Activated CD8-positive, alpha-beta memory T cell treated with anti-CD3 and anti-CD28 coated beads, Interleukin-2, amount 50 U/mL, for 24 hours (primary cell): ENCODE measurements at regions not wholly inside any gene's neighbourhood (a gene's known extent, or its start where the extent isn't known, plus 50 kb on each side); places are given as distances from the start of the nearest gene placed in this dataset.
"Not testable (repeated sequence)": the region's sequence is repeated elsewhere in the genome, so short reads cannot be mapped to it uniquely, and the experiment has no call there.

Experiments used
- DNase-seq: peaks from one replicate; pipeline ENCODE4 v3.0.0-alpha.2; 2020; ENCODE audit errors: extremely low read depth

DNA sequence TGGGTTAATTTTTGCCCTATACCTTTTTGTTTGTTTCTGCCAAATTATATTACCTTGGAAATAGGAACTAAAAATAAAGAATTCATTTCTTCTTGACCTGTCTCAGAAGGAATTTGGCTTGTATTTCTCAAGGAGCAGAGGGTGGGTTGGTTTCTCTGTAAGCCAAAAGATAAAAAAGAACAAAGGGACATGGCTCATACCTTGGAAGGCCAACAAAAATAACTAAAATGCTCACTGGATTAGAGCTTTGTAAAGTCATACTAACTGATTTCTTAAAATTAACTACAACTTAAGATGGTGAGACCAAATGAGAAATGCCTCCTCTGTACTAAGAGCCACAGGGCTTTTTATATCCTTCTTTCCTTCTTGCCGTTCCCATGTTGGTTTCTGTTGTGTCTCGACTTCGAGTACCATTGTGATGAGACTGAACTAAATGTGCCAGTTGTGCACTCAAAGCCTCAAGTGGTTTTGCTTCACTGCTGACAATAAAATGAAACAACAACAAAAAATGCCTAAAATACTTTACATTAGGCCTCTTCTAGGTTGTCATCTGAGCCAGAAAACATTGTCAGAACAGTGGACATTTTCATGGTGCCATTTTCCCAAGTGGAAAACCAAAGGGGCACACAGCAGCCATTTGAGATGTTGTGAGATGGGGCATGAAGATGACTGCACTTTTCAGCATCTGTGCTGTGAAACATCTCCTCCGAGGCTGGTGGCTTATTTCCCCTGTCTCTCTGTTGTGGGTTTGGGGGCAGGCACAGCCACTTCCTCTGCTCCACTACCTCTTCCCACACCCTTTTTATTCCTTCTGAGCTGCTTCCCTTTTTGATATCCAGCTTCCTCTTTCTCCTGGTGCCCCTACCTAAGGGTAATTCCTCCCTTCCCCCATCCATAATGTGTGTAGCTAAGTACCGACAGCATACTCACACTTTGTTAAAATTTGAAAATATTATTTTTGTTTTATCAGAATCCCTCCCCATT is 51.8 kb upstream of the AGR3 start:
- no peak for DNase-seq

DNA sequence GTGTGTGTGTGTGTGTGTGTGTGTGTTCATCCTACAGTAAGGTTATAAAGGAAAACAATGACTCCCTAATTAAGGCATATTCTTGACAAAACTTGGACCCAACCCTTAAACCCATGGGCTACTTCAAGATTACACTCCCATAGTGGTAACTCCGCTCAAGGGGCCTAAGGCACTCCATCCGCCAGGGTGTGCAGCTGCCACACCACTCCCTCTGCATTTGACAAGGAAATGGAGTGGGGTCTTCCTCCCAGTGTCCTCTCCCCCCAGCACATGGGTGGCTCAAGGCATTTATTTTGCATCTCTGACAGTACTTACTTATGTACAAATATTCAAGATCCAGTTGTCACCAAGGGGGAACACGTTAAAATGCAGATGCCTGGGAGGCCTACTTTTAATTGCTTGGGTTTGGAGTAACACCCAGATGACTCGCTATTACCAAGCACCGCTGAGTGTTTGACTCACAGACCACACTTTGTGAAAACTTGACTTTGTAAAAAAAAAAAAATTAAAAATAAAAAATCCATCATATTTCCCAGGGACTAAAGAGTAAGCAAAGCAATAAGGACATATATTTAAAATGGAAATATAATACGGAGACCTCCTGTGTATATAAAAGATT is 53.0 kb upstream of the AGR3 start:
- no peak for DNase-seq

DNA sequence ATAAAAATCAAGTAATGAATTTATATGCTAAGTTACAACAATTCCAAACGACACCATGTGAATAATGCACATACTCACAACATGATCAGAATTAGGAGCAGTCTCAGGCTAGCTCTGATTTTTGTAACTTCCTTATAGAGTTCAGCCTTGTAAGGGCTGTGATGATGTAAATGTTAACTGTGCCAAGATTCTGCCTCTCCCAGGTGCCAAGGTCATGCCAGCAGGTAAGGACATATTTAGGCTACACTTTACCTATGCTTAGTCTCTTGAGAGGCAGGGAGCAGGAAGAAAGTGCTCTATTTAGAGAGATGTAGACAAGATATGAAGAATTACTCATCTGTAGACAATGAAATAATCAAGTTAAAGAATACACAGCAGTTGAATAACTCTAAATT is 53.6 kb upstream of the AGR3 start:
- no peak for DNase-seq

DNA sequence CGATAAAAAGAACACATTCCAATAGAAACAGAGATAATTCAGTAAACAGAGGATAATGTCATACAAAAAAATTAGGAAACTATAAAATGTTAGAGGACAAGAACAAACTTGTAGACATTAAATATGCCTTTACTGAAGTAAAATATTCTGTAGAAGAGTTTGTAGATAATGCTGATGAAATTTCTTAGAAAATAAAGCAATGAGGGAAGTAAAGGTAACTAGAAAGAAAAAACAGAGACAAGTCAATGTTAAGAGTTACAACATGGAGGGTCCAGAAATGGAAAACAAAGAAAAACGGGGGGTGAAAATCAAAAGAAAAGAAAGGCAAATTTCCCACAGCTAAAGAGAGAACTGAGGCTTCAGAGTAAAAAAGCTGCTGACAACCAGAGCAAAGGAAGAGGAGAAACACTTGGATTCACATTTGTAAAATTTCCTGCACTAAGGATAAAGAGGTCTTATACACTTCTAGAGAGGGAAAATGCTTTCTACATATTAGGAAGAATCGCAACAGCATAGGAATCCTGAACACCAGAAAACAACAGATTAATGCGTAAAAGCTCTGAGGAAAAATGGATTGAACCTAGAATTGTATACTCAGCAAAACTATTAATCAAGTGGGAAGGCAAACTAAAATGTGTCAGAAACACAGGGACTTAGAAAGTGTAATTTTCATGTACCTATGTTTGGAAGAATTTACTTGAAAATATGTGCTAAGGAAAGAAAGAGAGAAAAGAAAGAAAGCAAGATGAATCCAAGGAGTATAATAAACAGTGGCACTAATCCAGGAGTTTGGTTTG is 55.0 kb upstream of the AGR3 start:
- DNase-seq, result no peak

DNA sequence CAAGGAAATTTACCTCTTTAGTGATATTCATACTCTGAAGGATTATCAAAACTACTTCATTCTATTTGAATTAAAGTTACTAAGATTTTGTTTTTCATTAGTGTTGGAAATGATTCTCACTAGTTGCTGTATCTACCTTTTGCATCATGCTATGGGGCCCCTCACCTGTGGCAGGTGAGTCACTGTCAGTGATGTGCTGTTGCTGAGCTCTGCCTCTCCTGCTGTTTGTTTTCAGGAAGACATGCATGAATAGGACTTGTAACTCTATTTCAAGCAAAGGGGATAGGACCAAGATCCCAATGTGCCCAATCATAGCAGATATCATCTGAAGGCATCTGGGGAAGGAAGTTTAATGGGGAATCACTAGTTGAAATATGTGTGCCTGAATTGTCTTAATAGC is 57.4 kb upstream of the AGR3 start:
- no peak for DNase-seq

DNA sequence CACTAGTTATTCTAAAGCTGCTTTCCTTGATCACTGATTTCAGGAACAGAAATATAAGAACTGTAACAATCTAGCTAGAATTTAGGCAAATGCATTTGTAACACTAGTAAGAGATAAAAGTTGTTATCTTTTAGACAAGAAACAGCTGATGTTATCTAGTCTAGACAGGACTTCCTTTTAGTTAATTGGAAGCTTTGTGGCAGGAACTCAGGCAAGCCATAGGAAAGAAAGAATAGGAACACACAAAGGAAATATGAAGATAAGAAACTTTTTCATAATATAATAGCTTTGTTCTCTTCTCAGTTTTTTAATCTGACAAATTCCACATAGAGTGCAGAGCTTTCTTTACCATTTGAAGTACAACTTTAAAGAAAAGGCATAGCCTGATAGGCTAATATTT is 59.0 kb upstream of the AGR3 start:
- no peak for DNase-seq

DNA sequence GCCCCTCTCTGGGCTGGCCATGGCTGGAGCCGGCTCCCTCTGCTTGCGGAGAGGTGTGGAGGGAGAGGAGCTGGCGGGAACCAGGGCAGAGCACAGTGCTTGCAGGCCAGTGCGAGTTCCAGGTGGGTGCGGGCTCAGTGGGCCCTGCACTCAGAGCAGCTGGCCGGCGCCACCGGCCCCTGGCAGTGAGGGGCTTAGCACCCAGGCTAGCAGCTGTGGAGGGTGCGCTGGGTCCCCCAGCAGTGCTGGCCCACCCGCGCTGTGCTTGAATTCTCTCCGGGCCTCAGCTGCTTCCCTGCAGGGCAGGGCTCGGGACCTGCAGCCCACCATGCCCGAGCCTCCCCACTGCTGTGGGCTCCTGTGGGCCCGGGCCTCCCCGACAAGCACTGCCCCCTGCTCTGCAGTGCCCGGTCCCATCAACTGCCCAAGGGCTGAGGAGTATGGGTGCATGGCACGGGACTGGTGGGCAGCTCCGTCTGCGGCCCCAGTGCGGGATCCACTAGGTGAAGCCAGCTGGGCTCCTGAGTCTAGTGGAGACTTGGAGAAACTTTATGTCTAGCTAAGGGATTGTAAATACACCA is 61.2 kb upstream of the AGR3 start:
- no peak for DNase-seq

DNA sequence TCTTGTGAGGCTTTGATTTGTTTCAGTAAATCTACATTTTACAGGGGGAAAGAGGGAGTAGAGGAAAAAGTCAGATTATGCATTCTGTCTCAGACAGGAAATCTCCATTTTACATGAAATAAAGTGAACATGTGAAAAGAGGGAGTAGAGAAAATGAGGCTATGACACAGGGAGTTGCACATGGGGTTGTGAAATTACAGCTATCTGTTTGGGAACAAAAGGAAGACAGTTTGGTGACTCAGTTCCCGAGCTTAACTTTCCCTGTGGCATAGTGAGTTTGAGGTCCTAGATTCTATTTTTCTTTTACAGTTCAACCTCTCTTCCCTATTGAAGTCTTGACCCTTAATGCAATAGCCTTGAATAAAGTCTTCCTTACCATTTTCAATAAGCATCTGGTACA is 63.2 kb upstream of the AGR3 start:
- no peak for DNase-seq

DNA sequence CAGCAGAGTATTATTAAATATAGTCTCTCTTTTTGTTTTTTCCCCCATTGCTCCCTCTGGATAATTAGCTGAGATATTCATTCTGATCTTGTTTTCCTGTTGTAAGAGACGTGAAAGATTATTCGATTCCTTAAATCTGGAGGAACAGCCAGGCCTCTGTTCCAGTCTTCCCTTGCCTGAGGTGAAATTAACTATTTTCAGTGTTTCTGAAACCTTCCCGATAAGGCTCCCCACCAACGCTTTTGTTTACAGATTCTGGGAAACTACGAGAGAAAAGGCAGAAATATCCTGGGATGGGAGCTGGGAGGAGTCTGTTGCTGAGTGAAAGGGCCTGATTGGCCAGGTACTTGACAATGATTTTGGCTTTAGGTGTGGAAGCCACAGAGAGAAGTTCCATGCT is 63.6 kb upstream of the AGR3 start:
- no peak for DNase-seq

DNA sequence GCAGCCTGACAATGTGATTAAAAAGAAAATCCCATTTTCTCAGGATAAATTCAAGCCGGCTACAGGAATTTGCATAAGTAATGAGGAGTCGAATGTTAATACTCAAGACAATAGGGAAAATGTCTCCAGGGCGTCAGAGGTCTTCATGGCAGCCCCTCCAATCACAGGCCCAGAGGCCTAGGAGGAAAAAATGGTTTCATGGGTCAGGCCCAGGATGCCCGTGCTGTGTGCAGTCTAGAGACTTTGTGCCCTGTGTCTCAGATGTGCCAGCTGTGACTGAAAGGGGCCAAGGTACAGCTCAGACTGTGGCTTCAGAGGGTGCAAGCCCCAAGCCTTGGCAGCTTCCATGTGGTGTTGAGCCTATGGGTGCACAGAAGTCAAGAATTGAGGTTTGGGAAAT is 66.3 kb upstream of the AGR3 start:
- DNase-seq, result not testable (repeated sequence)

DNA sequence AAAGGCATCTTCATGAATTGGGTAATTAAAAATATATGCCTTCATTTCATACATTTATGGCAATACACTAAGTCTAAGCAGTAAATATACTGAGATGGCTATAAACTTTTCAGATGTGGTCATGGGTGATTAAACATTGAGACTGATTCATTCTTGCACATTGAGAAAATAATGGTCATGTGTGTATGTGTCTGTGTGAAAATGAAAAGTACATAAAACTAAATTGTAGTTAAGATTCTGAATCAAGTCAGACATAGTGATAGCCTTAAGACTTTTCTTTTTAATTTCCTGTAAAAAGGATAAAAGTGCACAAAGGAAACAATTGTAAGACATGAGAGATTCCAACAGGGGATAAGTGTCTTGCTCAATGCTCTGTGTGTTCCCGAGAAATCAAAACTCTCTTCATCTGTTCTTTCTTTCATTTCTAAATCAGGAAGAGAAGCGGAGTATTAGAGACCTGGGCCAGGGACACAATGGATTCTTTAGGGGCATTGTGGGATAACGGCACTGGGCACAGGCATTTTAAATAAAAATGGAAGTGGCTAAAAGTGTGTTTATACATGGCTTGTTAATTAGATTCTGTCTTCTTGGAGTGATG is 69.8 kb upstream of the AGR3 start:
- DNase-seq, result no peak

DNA sequence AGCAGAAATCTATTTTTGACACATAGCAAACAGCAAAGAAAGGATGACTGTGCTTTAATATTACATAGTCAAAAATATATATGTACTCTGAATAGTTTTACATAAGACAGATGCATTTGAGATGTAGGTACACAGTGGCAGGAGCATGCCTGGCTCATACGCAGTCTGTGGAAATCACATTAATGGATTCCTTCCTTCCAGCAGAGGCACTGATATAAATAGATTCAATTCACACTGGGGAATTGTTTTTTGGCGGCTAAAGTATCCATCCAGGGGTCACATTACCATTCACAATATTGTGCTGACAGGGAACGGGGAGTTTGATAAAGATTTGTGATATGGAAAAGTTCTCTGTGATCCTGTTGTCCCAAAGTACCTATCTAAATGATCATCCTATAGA is 72.5 kb upstream of the AGR3 start:
- no peak for DNase-seq

DNA sequence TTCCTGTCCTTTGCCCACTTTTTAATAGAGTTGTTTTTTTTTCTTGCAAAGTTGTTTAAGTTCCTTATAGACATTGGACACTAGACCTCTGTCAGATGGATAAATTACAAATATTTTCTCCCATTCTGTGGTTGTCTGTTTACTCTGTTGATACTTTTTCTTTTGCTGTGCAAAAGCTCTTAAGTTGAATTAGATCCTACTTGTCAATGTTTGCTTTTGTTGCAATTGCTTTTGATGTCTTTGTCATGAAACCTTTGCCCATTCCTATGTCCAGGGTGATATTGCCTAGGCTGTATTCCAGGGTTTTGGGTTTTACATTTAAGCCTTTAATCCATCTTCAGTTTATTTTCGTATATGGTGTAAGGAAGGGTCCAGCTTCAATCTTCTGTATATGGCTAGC is 76.9 kb upstream of the AGR3 start:
- no peak for DNase-seq

DNA sequence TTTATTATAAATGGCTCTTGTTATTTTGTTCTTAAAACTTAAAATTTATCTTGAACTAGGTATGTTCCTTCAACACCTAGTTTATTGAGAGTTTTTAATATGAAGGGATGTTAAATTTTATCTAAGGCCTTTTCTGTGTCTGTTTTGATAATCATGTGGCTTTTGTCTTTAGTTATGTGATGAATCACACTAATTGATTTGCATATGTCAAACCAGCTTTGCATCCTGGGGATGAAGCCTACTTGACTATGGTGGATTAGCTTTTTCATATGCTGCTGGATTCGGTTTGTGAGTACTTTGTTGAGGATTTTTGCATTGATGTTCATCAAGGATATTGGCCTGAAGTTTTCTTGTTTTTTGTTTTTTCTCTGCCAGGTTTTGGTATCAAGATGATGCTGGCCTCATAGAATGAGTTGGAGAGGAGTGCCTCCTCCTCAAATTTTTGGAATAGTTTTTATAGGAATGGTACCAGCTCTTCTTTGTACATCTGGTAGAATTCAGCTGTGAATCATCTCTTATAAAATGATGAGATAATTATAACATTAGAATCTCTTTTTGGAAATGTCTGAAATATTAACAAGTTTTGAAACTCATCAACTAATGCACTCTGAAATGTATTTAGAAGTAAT is 78.7 kb upstream of the AGR3 start:
- no peak for DNase-seq

DNA sequence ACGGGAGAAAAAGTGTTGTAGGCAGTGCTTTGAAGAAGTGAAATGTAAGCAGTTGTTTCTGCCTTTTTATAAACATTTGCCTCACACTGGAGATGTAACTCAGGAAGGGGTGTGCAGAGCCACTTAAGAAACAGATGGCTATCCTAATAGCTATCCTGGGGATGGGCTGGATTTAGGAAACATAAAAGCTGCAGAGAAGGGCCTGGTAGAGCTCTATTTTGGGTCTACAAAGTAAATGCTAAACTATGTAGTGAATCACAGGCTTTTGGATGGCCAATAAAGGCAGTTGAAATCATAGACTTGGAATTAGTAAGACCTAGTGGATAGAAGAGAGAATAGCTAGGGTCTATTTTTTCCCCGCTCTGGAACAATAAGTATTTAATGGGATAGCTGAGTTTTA is 79.9 kb upstream of the AGR3 start:
- no peak for DNase-seq

DNA sequence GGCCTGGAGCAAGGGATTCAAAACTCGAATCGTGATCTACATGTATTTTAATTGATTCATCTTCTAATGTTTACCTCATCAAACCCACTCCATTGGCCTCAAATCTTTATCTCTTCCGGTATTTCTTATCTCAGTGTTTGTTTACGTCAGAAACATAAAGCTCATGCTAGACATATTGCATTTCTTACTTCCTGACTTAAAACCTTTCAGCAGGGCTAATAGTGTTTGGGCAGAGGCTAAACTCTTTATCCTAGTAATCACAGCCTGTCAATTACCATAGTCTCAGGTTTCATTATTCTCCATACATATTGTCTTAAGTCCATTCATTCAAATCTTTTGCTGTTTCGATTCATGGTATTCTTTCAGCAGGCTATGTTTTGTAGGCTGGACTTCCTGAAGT is 81.3 kb upstream of the AGR3 start:
- no peak for DNase-seq

DNA sequence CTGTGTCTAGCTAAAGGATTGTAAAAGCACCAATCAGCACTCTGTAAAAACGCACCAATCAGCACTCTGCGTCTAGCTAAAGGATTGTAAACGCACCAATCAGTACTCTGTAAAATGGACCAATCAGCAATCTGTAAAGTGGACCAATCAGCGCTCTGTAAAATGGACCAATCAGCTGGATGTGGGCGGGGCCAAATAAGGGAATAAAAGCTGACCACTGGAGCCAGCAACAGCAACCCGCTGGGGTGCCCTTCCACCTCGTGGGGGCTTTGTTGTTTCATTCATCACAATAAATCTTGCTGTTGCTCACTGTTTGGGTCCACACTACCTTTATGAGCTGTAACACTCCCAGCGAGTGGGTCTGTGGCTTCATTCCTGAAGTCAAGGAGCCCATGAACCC is 83.9 kb upstream of the AGR3 start:
- DNase-seq, result not testable (repeated sequence)

DNA sequence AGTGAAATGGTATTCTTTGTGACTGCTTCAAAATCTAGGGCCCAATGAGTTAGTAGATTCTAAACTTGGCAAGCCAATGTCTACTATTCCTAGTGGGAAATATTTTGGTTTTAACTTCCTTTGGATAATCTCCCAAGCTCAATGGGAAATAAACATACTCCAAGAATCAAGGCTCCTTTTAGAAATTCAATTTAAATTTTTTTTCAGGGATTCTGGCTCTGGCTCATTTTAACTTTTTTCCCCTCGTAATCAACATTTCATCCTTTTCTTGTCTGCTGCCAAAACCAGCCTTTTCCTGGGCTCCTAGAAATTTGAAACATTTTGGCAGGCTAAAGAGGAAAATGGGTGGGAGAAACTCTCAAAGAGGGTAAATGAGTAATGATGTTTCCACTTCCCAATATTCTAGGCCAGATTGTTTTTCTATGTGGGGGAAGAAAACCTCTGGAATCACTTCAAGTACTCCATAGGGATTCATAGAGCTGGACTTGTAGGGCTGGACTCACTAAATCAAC is 85.6 kb upstream of the AGR3 start:
- no peak for DNase-seq

DNA sequence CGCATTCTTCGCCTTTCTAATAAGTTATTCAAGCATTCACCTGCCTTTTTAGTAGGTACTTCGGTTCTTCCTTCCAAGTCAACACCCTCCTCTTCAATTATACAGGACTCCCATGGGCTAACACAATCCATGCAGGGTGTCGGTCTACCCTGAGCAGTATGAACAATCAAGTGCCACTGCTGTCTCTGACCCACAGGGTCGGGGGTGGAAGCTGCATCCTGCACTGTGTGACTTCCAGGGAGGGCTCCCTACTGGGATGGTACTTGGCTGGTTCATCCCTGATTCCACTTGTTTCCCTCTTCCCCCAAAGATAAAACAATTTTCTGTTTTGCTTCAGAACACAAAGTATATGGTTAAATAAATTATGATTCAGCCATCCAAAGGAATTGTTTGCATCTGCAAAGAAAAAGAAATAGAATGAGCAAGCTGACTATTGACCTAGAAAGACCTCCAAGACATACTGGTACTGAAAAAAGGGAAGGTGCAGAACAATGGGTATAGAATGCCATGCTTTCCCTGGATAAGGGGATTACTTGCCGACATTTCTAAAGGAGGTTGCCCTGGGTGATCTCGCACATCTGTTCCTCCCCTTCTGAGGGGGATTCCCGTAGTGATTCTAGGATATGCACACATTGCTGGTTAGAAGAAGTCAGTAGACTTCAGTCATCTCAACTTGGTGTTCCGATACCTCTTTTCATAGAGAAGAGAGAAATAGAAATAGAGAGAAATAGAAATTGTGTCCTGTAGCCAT is 89.1 kb upstream of the AGR3 start:
- no peak for DNase-seq

DNA sequence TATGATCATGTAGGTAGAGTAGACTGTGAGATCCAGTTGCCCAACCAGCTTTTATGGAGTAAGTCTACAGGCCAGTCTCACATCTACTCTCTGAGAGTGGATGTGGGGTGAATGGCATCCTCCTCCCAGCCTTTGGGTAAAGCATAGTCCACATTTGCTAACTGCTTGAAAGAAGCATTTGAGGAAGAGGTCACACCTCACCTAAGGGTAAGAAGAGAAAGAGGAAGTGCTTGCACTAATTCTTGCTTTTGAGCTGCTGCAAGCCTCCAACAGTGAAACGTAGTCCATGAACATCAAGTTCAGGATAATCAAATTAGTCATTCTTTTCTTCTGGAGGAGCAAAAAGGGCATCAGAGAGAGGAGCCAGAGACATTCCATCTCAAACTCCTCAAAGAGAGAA is 93.9 kb upstream of the AGR3 start:
- no peak for DNase-seq
